ENCODE measurements at regions not wholly inside any gene's neighbourhood (a gene's known extent, or its start where the extent isn't known, plus 50 kb on each side); places are given as distances from the start of the nearest gene placed in this dataset.

GRCh38 chr10:2053805-2054204 lies 316.5 kb upstream of the ADARB2 start:
- no peak overlapping the region for H2BK120ac ChIP-seq (ENCODE audit: low read depth, low read length, poor library complexity, severe bottlenecking)
- no peaks in the 10 kb centered on the region for H3K36me3 Mint-ChIP-seq (ENCODE audit: insufficient read depth in 1 of 3, low read depth in 3 of 3)
- H2AK5ac ChIP-seq (ENCODE audit: insufficient read length, low read length), result no peak overlapping the region
- no peaks in the 10 kb centered on the region for H3K23me2 ChIP-seq (ENCODE audit: insufficient read length, low read depth, low read length, poor library complexity, severe bottlenecking)
- H3K9me3 Mint-ChIP-seq, result no peaks in the 10 kb centered on the region
- H3K4me1 Mint-ChIP-seq, result no peaks in the 10 kb centered on the region
- H3K9ac ChIP-seq (ENCODE audit: extremely low read depth, insufficient read length, low read length), result no peak overlapping the region
- no peak overlapping the region for H4K91ac ChIP-seq (ENCODE audit: insufficient read length, low read depth, low read length)
- H3K4me1 ChIP-seq (ENCODE audit: insufficient read depth, low read length), result no peaks in the 10 kb centered on the region; the same call in 1 of the 2 replicates
- no peak overlapping the region for H3K4me2 ChIP-seq (ENCODE audit: insufficient read depth, insufficient read length, low read length)
- WGBS (ENCODE audit: extremely low coverage, insufficient read length, low lambda C conversion rate), result no CpG with 5 or more reads among the region's 5 CpGs
- no peak overlapping the region for H3K4me3 Mint-ChIP-seq
- no peak for TF ChIP-seq CTCF (conservative IDR thresholded peaks at IDR 0.05)
- no peak overlapping the region for H3K56ac ChIP-seq (ENCODE audit: insufficient read length, low read depth, low read length)
- no peak overlapping the region for H3K18ac ChIP-seq (ENCODE audit: insufficient read length, low read depth, low read length)
- no peak overlapping the region for H3K4ac ChIP-seq (ENCODE audit: low read depth, low read length)
- no peak overlapping the region for H3K14ac ChIP-seq (ENCODE audit: insufficient read depth, low read length)
- H3K23ac ChIP-seq (ENCODE audit: insufficient read length, low read depth, low read length), result no peak overlapping the region
- no peak overlapping the region for H3K27ac Mint-ChIP-seq
- H4K20me1 ChIP-seq (ENCODE audit: control insufficient read depth, insufficient read depth, insufficient read length), result no peaks in the 10 kb centered on the region
- H3T11ph ChIP-seq (ENCODE audit: low read length), result no peak overlapping the region
- H2BK12ac ChIP-seq (ENCODE audit: insufficient read length, low read depth, low read length), result no peak overlapping the region
- H2AFZ ChIP-seq (ENCODE audit: low read length), result no peak overlapping the region
- H3K27me3 ChIP-seq (ENCODE audit: insufficient read depth, low read length), result no peaks in the 10 kb centered on the region
- H4K8ac ChIP-seq (replicated peaks; ENCODE audit: insufficient read length, low read depth, low read length), result no peak overlapping the region
- H2BK20ac ChIP-seq (ENCODE audit: low read depth, low read length, poor library complexity, severe bottlenecking), result no peak overlapping the region
- H3K9me3 ChIP-seq (ENCODE audit: control insufficient read depth, low read depth, low read length), result no peaks in the 10 kb centered on the region
- no peaks in the 10 kb centered on the region for H3K27me3 Mint-ChIP-seq (ENCODE audit: low read depth)
- no peak overlapping the region for H3K27ac ChIP-seq (ENCODE audit: insufficient read length, low read depth, low read length)
- DNase-seq, result no peak
- H2BK15ac ChIP-seq (ENCODE audit: low read depth, low read length), result no peak overlapping the region
- H2BK5ac ChIP-seq (ENCODE audit: insufficient read length, low read length), result no peak overlapping the region
- H4K5ac ChIP-seq (ENCODE audit: insufficient read length, low read depth, low read length), result no peak overlapping the region
- H3K79me2 ChIP-seq (ENCODE audit: insufficient read depth, low read length), result no peaks in the 10 kb centered on the region
- H3K79me1 ChIP-seq (ENCODE audit: insufficient read depth, low read depth, low read length, poor library complexity, severe bottlenecking), result no peaks in the 10 kb centered on the region
